HEK293T (cell line): ENCODE measurements at regions not wholly inside any gene's neighbourhood (a gene's known extent, or its start where the extent isn't known, plus 50 kb on each side); places are given as distances from the start of the nearest gene placed in this dataset.

Experiments used
- ARNT ChIP-seq: fragments of 450-650 bp; IDR thresholded peaks from 2 replicates; pipeline ENCODE4 v1.6.1; 2017; ENCODE audit warnings: mild to moderate bottlenecking
- CTBP1 ChIP-seq: fragments of 450-650 bp; IDR thresholded peaks from 2 replicates; pipeline ENCODE4 v1.6.1; 2016; ENCODE audit warnings: borderline replicate concordance
- HDGF ChIP-seq: fragments of 450-650 bp; IDR thresholded peaks from 2 replicates; pipeline ENCODE4 v1.6.1; 2017; ENCODE audit warnings: antibody characterized with exemption, borderline replicate concordance
- NFRKB ChIP-seq: fragments of 450-650 bp; IDR thresholded peaks from 2 replicates; pipeline ENCODE4 v1.6.1; 2016; ENCODE audit warnings: mild to moderate bottlenecking, moderate library complexity
- ZNF384 ChIP-seq: fragments of 450-650 bp; IDR thresholded peaks from 2 replicates; pipeline ENCODE4 v1.6.1; 2016
- TF ChIP-seq, protein P1 (sequence below): fragments of 450-650 bp; IDR thresholded peaks from 2 replicates; pipeline ENCODE4 v1.6.1; 2016

DNA sequence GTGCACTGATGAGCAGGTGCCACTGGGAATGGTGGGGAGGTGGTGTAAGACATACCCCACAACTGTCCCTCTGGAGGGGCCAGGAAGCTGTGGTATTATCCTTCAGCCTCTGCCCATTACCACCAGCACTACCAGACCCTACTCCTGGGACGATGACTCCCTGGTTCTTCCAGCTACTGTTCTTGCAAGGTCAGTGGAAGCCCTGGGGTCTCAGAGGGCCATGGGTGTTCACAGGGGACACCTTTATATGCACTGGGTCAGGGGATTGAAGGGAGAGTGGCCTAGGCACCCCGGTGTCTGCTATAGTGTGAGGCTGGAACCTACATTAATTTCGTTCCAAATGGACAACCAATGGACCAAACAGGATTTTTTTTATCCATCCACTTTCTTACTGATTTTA lies 94.7 kb upstream of the SLC22A11 start:
- TF ChIP-seq ZNF384 (no peak), NFRKB (no peak), ARNT (no peak), CTBP1 (no peak), HDGF (no peak)
- TF ChIP-seq, protein P1, sequence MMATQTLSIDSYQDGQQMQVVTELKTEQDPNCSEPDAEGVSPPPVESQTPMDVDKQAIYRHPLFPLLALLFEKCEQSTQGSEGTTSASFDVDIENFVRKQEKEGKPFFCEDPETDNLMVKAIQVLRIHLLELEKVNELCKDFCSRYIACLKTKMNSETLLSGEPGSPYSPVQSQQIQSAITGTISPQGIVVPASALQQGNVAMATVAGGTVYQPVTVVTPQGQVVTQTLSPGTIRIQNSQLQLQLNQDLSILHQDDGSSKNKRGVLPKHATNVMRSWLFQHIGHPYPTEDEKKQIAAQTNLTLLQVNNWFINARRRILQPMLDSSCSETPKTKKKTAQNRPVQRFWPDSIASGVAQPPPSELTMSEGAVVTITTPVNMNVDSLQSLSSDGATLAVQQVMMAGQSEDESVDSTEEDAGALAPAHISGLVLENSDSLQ = no peak
